DMS114 treated with DMSO at 0.1 percent for 48 hours (cell line): ENCODE measurements at regions not wholly inside any gene's neighbourhood (a gene's known extent, or its start where the extent isn't known, plus 50 kb on each side); places are given as distances from the start of the nearest gene placed in this dataset.

Source experiments
- DNase-seq: peaks from one replicate; lab custom pipeline; 2025; ENCODE audit not compliant: unreplicated experiment; lab: John Stamatoyannopoulos, UW

DNA sequence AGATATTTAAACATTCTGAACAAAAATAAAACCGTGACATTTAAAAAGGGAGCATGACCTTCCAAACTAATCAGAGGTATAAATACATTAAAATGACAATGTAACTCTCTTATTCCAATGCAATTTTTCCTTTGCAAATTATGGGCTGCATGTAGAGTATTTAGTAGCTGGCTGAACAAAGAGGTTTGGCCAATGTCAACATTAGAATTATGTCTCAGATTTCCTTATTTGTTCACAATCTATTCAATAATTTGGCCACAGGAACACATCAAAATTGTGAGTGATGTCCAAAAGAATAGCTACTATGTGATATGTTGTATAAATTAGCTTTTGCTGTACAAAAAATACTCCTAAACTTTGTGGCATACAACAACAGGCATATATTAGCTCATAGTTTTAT is 580.0 kb upstream of the MARCKS start:
- DNase-seq, result no peak

DNA sequence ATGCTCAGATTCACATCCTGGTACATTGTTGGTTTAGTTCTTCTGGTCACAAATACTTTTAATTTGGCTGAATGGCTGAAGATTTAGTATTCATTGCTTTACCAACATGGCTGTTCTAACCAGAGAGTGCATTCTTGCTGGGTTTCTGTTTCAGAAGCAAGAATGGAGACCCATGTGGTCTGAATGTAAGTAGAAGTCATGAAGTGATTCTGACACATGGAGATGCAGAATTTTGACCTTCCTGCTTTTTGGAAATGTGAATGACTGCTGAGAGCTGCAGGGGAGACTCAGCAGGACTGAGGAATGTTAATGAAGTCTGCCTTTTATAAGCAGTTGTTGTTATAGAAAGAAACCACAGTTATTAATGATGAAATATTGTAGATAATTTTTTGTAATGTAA is 576.1 kb upstream of the MARCKS start:
- peak; percentile 37 for DNase-seq

DNA sequence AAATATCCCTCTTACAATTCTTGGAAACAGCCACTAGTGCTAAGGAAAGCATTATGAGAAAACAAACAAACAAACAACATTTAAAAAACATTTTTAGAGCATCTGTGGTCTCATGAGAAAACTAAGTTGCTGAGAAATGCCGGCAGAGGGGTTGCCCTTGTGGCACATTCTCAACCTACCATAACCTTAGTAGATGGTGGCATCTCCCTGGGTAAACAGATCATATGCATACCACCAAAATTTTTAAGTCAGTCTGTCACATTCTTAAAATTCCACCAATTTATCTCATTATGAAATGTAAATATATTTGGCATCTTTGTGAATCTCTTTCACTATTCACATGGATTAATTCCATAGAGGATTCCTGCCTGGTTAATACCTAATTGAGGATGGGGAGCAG is 575.7 kb upstream of the MARCKS start:
- peak; percentile 41 for DNase-seq

DNA sequence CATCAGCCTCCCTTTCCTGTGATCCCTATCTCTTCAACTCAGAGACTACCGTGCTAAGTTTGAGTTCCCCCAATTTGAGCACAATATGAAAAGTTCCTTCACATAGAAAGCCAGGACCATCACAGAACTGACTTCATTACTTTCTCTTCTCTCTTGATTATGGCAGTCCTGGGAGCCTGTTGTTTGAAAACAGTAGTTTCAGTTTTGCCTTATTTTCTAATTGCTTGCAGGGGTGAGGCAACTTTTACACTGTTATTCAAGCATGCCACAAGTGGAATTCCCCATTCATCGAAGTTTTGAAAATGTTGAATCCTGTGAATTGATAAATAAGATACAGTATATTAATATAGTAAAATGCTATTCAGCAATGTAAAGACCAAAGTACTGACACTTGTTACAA is 569.7 kb upstream of the MARCKS start:
- DNase-seq, result no peak

DNA sequence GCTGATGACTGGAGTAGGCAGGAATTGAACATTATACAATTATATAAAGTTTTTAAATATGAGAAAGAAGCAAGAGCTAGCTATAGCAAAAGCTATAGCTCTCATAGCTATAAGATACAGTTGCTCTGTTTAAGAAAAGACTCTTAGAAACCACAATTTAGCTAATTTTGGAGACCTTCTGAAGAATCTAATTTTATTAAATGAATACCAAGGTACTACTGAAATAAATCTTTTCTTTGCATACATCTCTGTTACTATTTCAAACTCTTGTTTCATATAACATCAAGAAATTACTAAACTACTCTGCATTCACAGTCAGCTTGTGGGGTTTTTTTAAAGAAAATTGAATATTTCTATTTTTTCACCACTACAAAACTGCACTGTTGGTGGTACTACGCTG is 568.7 kb upstream of the MARCKS start:
- no peak for DNase-seq

DNA sequence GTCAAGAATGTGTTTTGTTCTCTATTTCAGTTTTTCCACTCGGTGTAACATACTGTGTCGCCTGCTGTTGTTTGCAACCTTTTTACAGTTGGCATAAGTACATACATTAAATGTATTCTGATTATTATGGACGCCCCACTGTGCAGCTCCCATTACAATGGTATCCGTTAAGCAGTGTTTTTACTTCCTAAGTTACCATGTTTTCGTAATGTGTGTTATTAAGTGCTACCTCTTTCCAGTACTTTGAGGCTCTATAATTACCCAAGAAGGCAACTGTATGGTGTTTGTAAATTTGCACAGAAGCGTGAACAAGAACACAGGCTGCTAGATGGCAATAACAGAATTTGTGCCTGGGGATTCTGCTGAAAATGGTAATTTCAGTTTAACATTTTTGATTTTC is 568.0 kb upstream of the MARCKS start:
- DNase-seq, result no peak

DNA sequence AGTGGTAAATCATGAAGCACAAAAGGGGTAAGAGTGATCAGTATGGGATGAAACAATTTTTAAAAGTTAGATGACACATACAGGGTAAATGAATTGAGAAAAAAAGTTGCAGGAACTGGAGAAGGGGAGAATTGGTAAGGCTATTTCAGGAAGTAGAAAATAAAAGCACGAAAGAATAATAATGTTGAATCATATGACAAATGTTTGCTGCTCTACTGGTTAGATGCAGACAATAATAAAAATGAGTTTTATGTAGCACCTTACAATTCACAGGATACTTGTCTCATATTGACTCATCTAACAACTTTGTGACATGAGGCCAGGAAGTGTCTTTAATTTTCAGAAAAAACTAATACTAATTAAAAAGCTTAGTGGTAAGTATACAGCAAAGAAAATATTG is 566.5 kb upstream of the MARCKS start:
- no peak for DNase-seq

DNA sequence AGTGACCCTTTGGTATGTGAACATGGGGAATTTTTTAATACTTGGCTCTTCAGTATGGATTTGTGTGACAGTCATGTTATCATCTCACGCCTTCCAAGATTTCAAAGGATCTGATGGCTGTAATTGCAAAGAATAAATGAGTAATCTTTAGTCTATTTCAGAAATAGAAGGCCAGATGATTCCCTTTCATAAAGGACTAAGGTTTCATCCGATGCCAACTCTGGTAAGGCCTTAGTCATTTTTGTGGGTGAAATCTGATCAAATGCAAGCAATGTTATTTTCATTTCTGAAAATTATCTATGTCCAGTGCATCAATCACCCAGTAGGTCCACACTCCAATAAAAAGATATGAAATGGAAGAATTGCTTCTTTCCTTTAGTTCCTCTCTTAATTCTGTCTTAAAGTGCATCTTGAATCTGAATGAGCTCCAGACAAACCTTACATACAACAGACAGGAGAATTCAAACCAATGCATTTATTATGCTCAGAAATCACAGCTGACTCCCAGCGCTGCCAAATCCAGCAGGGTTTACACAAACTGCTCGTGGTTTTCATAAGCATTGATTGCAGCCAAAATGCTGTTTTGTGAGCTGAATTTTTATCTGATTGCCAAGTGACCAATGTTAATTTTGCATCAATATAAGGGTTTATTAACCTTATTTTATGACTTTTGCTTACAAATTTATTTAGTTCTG is 565.2 kb upstream of the MARCKS start:
- no peak for DNase-seq

DNA sequence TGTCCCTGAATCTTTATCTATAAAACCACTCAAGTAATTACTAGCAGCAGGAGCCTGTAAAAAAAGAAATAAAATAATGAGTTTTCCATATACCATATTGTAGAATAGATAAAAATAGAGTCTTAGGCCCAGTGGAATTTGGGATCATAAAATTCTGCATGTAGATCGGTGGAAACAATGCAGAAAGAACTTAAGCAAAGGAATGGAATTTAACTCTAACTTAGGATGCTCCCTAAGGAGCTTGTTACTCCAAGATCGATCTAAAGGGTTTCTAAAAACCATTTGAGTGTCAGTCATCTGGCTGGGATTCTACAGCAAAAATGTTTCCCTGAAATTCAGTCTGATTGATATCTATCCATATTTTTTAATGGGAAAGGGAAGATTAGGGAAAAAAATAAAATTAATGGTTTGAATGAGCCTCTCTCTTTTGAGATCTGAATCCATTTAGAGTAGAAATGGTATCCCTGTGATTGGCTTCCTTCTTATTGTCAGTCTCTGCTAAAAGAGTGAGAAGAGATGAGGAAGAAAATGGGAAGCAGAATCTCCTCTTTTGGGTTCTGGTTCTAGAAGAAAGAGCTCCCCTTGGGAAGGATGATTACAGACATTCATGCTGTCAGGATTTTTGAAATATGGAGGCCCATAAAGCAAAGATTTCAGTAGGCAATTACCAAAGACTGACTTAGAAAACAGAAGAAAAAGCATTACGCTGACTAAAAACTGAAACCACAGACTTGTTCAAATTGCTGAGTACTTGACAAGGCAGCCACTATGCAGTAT is 564.3 kb upstream of the MARCKS start:
- no peak for DNase-seq

DNA sequence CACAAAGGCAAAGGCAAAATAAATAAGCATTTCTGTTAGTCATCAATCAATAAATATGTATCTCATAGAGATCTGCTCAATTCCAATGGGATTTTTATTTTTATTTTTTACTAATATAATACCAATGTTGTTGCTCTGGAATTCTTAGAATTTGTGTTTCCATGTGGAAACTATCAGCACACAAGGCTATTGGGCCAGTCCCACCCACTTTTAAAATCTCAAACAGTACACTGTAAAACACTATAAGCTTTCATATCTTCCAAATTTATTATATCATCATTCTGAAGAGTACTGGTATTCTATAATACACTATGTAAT is 563.8 kb upstream of the MARCKS start:
- DNase-seq, result no peak

DNA sequence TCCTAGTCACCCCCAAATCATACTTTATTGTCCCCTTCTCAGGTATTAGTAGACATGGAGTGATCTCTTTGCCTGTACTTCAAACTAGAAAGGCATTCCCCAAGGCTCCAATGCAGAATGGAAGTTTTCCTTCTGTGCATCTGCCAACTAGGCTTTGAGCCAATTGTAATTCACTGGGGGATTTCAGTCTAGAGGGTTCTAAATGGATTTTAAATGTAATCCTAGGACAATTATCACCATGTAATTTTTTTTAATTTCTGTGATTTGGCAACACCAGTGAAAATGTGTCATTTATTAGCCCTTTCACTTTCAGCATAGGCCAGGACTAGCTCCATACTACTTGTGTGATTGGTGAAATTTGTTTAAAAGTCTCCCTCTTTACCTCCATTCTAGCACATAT is 557.6 kb upstream of the MARCKS start:
- no peak for DNase-seq

DNA sequence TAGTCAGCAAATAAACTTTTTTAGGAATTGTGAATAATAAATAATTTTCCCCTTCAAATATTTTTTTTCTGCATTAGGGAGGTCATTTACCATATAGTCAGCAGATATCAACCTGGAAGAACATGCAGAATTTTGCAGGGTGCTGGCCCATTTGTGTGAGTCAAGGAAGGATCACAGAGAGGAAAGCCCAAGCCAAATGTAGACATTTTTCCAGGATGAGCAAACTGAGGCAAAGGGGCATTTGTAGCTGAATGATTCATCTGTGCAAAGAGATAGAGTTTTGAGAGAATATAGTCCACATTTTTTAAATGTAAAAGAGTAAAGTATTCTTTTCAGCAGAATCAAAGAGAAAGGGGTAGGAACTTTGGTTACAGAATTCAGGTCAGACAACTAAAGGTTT is 555.5 kb upstream of the MARCKS start:
- no peak for DNase-seq

DNA sequence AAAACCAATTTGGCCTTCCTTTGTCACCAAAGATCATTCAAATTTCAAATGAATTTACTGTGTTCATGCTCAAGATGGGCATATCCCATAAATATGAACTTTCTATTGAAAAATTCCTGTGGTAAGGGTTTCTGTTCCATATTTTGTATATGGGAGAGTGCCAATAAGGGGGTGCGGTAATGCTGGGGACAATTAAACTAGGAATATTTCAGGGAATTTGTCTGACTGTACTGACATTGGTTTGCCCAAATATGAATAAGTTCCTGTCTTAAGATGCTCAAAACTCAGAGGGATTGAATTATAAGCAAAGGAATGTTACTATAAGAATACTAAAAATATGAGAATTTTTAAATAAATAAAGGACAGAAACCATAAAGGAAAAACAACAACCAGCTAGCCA is 553.0 kb upstream of the MARCKS start:
- DNase-seq, result no peak

DNA sequence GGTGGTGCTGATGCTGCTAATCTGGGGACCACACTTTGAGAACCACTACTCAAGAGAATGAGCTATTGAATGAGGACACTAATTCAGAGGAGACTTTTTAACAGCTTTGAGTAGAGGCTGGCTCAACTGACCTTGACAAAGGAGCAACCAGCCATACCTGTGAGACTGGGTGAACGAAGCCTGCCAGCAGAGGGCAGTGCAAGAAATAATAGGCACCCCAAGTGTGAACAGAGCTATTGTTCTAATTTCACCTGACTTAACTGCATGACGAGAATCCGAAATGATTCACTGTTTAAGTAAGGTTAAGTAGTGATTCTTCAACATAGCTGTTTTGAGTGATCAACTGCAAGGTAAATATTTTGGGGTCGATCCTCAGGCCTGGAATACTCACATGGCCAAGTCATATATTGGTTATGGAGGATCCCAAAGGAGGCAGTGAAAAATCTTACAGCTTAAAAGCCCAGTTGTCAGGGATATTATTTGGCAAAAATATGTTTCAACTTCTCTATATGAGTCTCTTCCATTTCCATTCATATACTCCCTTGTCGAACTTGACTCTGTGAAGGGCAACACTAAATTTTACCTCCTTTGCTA is 550.5 kb upstream of the MARCKS start:
- DNase-seq, result no peak

DNA sequence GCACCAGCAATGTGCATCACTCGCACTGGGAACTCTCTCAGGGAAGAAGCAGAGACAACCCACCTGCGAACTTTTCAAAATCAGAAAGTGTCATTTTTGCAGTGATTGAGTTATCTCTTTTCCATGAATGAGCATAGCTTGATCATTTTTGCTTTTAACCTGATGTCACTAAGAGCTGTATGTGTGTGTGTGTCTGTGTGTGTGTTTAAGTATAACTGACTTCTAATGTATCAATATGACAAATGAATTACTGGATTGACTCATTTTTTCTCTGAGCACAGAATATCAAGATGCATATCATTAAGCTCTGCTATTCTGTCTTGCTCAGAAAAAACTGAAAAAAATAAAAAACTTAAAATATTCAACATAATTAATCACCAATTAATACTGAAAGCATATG is 548.9 kb upstream of the MARCKS start:
- no peak for DNase-seq

DNA sequence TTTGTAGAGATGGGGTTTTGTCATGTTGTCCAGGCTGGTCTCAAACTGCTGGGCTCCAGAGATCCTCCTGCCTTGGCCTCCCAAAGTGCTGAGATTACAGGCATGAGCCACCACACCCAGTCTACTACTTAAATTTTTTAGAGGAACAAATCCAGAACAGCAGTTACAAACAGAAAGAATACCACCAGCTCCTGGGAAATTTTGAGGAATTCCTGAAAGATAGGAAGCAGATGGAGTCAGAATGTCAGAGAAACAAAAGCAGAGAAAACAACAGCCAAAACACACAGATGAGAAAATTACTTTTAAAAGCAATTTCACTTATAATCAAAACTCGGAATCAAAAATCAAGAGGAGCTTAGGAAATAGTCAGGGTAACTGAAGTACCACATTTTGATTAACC is 543.3 kb upstream of the MARCKS start:
- no peak for DNase-seq

DNA sequence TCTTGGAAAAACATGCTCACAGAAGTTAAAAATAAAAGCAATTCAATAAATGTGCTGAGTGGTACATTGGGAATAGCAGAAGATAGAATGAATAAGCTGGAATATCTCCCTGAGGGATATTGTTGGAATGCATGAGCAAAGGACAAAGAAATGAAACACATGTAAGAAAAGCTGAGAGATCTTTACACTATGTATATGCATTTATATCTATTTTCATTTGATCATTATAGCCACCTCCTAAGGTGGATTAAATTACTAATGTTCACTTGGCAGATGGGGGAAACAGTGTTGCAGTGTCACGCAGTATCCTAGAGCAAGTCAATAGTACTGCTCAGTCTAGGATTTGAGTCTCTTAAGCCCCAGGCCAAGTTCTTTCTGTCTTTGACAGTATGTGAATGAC is 542.0 kb upstream of the MARCKS start:
- DNase-seq, result no peak

DNA sequence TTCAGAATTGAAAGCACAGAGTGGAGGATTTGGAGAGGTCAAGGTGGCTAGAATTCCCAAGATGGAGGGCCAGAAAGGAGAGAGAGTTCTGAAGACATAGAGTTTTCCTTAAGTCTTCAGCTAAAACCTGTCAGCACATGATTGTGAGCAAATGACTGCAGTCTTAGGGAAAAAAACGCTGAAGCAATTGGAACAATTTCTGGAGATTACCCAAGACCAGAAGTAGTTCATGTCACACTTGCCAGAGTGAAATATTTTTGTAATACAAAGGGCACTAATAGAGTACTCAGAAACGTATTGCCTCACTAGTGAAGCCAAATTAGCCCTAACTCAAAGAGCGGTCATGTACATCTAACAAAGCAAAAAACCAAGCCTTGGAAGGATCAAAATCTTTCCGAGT is 541.3 kb upstream of the MARCKS start:
- no peak for DNase-seq

DNA sequence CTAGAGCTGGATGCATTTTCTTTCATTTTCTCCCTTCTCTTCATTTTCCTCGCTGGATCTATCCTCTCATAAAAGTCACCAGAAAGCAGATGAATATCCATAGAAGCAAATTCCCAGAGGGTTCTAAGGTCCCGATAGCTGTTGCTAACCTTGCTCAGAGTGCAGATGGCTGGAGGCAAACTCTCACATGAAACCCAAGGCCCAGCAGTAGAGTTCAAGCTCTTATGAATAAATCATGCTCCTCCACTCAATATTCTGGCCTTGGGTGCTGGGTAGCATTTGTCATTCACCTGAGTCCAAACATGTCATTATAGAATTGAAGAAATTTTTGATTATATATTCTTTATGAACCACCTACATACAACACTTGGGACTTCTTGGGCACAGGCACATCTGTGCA is 539.7 kb upstream of the MARCKS start:
- no peak for DNase-seq

DNA sequence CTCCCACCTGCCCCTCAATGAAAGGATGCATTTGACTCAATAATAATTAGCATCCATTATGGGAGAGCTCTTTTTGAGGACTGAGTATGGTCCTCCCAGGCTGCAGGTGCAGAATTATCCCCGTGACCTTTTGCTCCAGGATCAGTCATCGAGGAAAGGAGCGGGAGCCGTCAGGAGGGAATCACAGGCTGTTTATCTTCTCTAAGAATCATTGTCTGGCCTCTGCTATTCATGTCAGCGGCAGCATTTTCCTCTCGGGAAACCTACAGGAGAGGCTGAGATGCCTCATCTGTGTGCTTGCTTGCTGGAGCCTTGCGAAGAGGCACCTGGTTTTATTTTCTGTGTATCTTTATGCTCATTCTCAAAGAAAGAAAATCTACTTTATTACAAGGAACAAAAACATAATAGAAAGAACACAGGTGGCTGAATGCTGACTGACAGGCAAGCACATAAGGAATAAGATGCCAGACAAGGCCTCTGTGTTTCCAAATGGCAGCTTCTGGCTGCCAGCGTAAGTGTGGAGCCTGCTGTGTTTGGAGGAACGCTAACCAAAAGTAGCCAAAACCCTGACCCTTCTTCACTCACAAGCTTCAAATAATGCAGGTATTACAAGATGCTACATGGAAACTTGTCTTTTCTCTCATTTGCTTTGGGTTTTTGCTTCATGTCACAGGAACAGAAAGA is 539.1 kb upstream of the MARCKS start:
- DNase-seq, result no peak

DNA sequence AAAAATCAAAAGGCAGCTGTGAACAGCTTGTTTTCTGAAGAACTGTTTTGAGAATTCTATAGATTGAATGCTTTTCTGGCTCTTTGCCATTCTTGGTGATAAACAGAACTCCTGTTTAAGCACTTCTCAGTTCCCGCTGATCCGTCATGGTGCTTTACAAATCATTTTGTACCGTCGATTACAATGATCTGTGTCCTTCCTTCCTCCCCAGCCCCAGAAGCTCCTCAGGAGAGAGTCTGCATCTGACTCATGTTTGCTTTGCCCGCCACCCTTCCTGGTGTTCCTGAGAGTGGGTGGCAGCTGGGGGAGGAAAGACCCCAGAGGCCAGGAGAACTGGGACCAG is 538.6 kb upstream of the MARCKS start:
- no peak for DNase-seq

DNA sequence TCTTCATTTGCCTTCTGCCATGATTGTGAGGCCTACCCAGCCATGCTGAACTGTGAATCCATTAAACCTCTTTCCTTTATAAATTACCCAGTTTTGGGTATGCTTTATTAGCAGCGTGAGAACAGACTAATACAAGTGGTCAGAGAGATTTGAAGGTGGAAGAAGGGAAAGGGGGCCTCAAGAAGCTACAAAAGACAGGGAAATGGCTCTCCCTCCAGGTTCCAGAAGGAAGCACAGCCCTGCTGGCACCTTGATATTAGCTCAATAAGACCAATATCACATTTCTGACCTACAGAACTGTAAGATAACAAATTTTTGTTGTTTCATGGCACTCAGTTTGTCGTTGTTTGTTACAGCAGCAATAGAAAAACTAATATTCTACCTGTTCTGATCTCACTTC is 536.5 kb upstream of the MARCKS start:
- DNase-seq, result no peak
